Breast epithelium (tissue), 3 donors: ENCODE measurements at regions not wholly inside any gene's neighbourhood (a gene's known extent, or its start where the extent isn't known, plus 50 kb on each side); places are given as distances from the start of the nearest gene placed in this dataset.

Source experiments
- CTCF ChIP-seq, 3 donors: fragments of 450-650 bp; IDR thresholded peaks; one replicate each; pipeline ENCODE4 v1.5.1; 2016 to 2017; ENCODE audit warnings: antibody characterized with exemption in 3 of 3, mild to moderate bottlenecking in 3 of 3, moderate library complexity in 3 of 3
- POLR2A ChIP-seq: fragments of 450-650 bp; IDR thresholded peaks from one replicate; pipeline ENCODE4 v1.6.1; 2016; ENCODE audit warnings: antibody characterized with exemption, mild to moderate bottlenecking, moderate library complexity
- POLR2AphosphoS5 ChIP-seq, 3 donors: sonication (generic); formaldehyde crosslinking; IDR thresholded peaks; one replicate each; pipeline ENCODE4 v1.6.1; 2017; ENCODE audit warnings: antibody characterized with exemption in 3 of 3

- TF ChIP-seq POLR2A (no peak), CTCF (IDR thresholded peaks at IDR 0.05) (no peak), POLR2AphosphoS5 (IDR thresholded peaks at IDR 0.05) (no peak)
Observed at GRCh38 chr20:23151008-23151703, 65.0 kb upstream of the CD93 start.
